ENCODE measurements at regions not wholly inside any gene's neighbourhood (a gene's known extent, or its start where the extent isn't known, plus 50 kb on each side); places are given as distances from the start of the nearest gene placed in this dataset.

DNA sequence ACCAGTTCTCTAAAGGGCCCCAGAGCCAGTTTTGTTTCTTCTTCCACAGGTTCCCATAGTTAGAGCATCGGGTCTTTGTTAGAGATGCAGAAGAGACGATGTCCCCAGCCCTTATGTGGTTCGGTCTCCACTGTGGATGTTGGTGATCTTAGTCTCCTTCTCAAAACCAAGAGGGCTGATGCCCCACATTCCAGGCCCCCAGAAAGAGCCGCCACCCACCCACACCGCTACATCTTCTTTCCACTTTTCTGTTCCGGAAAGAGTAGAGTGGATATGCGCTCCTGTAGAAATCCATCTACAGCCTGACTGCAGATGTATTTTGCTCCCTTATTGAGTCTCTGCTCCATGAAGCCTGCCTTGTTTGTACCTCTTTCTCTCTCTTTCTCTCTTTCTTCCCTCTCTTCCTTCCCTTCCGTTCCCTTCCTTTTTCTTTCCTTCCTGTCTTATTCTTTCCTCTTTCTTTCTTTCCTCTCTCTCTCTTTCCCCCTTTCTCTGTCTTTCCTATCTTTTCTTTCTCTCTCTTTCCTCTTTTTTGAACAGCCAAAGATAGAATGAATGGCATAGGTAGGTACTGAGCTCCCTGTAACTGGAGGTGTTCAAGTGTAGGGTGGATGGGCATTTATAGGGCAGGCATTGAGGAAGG lies 224.3 kb downstream of the SEC14L1 start:
- DNase-seq (ENCODE audit: low read depth in 2 of 2), result no peak

GRCh38 chr17:77365584-77366186 lies 224.9 kb downstream of the SEC14L1 start:
- no peak for DNase-seq (ENCODE audit: low read depth in 2 of 2)

DNA sequence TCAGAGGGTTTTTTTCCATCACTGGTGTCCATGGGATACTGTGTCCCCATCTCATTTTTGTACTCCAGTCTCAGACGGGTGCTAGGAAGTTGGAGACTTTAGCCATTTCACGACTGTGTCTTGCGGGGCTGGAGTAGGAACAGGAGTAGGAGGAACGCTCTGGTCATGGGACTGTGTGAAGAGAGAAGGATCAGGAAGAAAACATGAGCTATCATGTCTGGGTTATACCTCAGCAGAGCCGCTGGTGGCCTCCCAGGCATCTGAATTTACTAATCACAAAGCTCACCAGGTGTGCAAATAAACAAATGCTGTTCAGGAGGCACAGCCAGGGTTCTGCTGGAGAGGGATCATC lies 225.4 kb downstream of the SEC14L1 start:
- no peak for DNase-seq (ENCODE audit: low read depth in 2 of 2)

DNA sequence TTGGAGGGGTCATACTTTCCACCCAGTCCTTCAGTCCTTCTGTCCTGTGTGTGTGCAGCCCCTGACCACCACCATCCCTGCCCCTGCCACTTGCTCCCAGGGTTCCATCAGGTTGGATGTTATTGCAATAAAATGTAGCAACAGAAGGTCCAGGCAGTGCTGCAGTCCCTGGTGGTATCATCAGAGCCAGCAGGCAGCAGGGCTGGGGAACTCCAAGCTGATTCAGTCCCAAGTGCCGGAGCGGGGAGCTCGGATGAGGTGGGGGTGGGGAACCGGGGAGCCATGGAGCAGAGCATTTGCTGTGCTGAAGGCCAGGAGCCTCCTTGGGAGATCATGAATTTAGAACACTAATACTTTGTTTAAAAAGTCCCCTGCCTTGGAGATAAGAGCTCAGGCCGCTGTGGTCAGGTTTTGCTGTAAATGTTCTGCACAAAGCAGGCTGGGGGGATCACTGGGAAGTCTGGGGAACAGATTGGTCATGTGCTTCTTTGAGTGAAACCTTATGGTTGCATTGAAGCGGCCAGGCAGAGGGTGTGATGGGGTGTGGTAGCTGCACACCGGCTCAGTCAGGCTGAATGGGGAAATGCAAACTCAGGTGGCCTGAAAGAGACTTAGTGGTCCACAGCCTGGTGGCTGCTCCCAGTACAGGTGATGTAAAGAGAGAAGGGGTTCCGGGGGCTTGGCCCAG lies 225.9 kb downstream of the SEC14L1 start:
- DNase-seq (ENCODE audit: low read depth in 2 of 2), result no peak

DNA sequence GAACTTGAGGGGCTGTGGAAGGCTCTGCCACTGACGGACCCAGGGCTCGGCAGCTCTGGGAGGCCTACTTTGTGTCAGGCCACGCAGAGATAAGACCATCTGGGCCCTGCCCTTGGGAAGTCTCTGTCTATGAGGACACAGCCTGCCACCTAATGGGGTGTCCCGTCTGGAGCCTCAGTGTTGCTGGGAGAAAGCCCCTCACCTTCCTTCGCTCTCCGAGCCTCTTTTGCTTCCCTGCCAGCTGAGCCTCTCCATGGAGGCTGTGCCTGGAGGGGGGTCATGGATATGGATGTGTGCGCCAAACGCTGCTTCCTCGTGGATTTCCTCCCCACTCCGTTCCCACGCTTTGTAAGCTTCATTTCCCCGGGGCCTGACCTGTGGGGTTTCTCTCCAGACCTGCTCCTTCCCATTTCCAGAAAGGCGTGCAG lies 228.8 kb downstream of the SEC14L1 start:
- no peak for DNase-seq (ENCODE audit: low read depth in 2 of 2)

DNA sequence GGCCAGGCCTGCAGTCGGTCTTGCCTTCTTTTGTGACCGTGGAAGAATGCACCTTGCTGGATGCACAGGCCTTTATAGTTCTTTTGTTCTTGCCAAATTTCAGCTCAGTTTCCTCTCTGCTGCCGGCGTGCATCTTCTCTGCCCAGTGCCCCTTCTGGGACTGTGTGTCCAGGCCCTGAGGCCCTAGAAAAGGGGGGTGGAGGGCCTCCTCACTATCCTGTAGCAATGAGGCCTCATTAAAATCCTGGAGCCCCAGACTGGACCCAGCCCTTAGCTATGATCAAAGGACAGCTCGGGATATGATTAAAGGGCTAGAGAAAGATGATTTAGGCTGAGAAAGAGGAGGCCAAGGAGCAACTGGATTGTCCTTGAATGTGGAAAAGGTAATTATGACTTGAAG lies 229.8 kb downstream of the SEC14L1 start:
- no peak for DNase-seq (ENCODE audit: low read depth in 2 of 2)

DNA sequence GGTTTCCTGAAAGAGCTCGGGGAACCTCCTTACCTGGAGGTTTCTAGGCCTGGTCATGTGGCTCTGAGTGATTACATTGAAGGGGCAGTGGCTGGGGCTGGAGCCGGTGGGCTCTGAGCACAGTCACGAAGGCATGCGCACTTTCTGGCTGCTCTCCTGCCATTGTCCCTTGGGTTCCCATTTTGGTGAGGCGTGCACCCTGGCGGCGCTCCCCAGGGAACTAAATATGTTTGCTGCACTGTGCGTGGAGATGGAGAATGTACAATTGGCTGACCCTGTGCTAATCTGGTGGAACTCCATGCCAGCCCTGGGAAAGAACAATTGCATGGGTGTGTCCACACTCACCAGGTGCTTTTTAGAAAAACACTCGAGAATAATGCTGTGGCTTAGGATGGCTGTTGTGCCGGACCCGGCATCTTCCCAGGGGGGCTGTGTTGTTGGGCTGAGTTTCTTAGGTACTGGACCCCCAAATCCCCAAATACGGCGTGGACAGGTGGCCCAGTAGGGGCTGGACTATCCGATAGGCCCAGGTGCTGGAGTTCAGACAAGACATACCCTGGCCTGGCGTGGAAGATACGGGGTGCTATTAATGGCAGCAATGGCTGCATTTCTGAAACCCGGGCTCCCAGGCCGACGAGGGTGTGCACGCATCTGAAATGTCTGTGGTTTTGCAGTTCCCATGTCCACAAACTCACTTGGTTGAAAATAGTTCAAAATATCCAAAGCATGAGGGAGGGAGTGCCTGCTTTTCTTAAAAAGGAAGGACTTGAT lies 230.5 kb downstream of the SEC14L1 start:
- no peak for DNase-seq (ENCODE audit: low read depth in 2 of 2)

DNA sequence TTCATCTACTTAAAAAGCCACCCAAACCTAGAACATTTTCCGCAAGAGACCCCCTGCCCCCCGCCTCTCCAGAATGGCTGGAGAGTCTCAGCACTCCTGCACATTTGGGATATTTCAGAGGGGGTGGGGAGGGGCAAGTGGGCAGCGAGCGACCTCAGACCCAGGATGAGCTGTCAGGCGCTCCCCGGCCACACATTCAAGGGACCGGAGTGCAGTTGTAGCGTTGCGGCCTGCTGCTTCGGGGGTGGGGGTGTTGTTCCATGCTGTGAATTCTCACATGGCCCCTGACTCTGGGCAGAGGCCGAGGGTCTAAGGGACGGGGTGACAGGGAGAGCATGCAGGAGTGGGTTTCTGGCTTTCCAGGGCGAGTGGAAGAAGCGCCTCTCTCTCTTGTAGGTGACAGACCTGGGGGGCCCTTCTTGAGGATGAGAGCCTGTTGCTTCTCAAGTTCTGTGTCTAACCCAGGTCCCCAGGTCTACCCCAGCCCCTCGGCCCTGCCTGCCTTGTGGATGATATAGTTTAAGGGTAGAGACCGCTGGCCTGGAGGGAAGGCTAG lies 231.2 kb downstream of the SEC14L1 start:
- no peak for DNase-seq (ENCODE audit: low read depth in 2 of 2)

- DNase-seq (ENCODE audit: low read depth in 2 of 2), result peak in 1 of 2 donors; percentile 39
Observed at GRCh38 chr17:77372444-77373298, 231.9 kb downstream of the SEC14L1 start.

DNA sequence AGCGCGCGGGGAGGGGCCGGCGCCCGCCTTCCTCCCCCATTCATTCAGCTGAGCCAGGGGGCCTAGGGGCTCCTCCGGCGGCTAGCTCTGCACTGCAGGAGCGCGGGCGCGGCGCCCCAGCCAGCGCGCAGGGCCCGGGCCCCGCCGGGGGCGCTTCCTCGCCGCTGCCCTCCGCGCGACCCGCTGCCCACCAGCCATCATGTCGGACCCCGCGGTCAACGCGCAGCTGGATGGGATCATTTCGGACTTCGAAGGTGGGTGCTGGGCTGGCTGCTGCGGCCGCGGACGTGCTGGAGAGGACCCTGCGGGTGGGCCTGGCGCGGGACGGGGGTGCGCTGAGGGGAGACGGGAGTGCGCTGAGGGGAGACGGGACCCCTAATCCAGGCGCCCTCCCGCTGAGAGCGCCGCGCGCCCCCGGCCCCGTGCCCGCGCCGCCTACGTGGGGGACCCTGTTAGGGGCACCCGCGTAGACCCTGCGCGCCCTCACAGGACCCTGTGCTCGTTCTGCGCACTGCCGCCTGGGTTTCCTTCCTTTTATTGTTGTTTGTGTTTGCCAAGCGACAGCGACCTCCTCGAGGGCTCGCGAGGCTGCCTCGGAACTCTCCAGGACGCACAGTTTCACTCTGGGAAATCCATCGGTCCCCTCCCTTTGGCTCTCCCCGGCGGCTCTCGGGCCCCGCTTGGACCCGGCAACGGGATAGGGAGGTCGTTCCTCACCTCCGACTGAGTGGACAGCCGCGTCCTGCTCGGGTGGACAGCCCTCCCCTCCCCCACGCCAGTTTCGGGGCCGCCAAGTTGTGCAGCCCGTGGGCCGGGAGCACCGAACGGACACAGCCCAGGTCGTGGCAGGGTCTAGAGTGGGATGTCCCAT lies 232.8 kb downstream of the SEC14L1 start:
- no peak for DNase-seq (ENCODE audit: low read depth in 2 of 2)

DNA sequence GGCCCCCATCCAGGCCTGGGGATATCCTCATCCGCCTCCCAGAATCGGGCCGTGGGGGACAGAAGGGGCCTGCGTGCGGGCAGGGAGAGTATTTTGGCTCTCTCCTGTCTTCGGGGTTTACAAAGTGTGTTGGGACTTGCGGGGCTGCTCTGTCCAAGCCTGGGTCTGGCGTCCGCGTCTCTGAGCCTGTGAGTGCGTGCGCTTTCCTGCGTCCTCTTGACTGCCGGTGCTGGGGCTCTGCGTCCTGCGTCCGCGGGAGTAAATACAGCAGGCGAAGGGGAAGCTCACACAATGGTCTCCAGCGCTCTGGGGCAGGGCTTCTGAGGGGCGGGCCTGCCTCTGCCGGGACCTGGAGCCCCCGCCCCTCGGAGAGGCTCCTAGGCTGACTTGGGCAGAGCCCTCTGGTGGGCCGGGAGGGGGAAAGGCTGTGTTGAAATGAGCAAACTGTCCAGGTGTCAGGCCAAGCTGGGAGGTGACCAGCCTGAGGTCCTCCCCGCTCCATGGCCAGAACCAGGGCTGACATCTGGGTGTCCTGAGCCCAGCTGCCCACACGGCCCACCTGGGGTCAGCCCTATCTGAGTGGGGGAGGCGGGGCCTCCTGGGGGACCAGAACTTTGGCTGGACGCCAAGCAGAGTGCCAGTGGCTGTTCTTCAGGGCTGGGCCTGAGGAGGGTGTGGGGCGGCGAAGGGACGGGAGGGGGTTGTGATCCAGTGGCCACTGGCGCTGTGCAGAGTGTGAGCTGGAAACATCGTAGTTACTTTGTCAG lies 233.6 kb downstream of the SEC14L1 start:
- DNase-seq (ENCODE audit: low read depth in 2 of 2), result peak; percentile 49 to 62

GRCh38 chr17:77375108-77375916 lies 234.5 kb downstream of the SEC14L1 start:
- DNase-seq (ENCODE audit: low read depth in 2 of 2), result no peak

DNA sequence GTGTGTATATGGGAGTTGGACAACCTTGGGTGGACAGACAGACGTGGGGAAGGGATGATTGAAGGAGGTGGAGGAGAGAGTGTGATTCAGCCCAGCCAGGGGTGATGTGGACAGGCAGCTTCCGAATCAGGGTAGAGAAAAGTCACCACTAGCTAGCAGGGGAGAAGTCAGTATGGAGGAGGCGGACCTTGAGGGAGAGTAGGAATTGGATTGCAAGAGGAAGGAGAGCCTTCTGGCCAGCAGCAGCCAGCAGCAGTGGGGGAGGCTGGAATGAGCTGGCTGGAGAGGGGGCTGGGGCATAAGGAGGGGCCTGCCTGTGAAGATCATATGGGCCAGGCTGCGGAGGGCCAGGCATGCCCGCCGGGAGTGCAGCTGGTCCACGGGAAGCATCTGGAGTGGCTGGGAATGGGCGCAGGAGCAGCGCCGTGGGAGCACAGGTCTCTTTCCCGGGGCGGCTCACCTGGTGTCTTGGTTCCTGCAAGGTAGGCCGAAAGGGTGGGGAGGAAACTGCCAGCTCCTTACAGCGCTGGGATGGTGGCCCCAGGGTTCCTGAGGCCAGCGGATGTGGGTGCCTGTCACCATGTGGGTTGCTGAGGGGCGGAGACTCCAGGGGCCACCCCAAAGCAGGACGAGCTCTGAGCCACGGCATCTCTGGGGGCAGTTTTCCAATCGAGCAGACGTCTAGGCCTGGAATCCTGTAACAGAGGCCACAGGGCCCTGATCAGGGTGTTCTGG lies 235.3 kb downstream of the SEC14L1 start:
- peak in 1 of 2 donors; percentile 51 for DNase-seq (ENCODE audit: low read depth in 2 of 2)

DNA sequence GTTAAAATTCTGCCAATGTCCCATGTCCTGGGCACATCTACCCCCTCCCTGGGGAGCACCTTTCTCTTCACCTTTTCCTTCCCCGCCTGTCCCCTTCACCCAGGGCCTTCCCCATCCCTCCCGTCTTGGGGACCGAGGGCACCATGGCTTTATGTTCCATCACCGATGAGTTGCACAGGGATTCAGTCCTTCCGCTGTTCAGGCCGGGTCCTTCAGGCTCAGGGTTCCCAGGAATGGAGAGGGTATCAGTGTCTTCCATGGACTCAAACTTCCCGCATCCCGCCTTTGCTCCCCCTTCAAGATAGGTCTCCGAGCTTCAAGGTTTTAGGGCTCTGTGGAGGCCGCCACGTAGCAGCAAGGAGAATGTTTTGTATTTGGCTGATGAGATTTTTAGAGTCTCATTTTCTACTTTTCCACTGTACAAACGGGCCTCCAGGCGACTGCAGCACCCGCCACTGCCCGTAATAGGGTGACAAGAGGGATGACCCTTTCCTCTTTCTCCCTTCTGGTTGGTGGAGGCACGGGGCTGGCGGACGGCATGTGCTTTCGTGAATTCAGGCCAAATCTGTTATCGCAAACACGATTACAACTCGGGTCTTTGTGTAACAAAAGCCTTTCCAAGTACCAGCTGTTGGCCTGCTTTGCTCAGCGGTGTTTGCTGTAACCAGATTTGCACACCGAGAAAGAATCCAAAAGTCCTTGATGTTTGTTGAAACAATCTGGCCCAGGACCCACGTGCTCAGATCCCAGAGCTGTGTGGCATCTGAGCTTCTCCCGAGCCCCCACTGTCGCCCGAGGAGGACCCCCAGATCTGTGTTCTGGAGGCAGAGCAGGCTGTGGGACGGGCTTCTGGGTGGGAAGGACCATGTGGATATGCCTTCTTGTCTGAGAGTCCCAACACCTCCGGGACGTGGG lies 236.3 kb downstream of the SEC14L1 start:
- DNase-seq (ENCODE audit: low read depth in 2 of 2), result no peak

- no peak for DNase-seq (ENCODE audit: low read depth in 2 of 2)
Observed at GRCh38 chr17:77377710-77378235, 237.0 kb downstream of the SEC14L1 start.

DNA sequence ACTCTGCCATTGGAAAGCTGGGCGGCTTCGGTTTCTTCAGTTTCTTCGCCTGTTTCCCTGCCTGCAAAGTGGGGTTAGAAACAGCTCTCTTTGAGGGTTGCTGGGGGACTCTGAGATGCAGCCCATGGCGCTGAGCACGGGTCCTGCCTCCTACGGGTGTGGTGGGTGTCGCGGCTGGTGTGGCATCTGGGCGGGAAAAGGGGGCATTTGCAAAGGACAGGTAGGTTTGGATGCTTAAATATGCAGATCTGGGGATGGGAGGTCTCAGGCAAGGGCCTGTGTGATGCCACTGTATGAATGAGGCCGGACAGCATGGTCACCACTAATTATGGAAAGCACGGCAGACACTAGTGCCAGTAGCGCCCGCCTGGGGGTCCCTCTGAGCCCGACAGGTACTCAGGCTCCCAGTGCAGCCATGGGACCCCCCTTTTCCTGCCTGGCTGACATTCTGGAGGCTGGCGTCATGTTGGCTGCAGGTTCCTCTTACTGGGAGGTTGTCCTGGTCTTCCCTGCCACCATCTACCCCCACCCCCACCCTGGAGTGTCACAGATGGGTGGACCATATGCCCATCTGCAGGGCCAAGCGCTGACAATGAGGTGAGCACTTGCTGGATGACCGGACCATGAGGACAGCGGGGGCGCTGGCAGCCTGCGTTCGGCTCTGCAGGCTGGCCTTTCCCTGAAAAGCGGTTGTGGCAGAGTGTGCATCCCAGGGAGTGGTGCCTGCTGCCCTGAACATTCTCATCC lies 237.7 kb downstream of the SEC14L1 start:
- no peak for DNase-seq (ENCODE audit: low read depth in 2 of 2)

All from stimulated activated CD4-positive, alpha-beta T cell treated with anti-CD3 and anti-CD28 coated beads, Interleukin-1b, Interleukin-23, amount 100 ng/mL, for 4 hours (primary cell).